Neural progenitor cell (in vitro differentiated cells): ENCODE measurements at regions not wholly inside any gene's neighbourhood (a gene's known extent, or its start where the extent isn't known, plus 50 kb on each side); places are given as distances from the start of the nearest gene placed in this dataset.

Experiments used
- EZH2phosphoT487 ChIP-seq: fragments of 200-600 bp; sonication (generic); IDR thresholded peaks from 2 replicates; pipeline ENCODE4 v1.6.1; 2017; ENCODE audit warnings: antibody characterized with exemption
- TF ChIP-seq, protein P1 (sequence below): fragments of 200-600 bp; sonication (generic); IDR thresholded peaks from 2 replicates; pipeline ENCODE4 v1.5.1; 2017; ENCODE audit warnings: antibody characterized with exemption, mild to moderate bottlenecking

DNA sequence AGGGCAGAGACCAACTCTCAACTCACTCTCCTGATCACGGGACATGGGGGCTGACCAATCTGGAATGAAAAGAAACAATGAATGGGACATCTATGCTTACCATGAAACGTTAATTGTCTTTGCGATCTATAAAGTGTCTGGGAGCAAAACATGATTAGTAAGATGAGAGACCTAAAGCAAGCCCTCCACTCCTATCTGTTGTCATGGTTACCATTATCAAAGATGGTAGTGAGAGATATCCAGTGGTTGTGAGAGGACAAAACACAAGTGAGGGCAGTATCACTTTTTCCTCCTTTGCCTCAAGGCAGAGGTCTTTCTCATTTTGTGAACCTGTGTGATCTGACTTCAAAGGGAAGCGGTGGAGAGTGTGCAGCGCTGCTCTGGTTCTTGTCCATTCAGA is 130.1 kb downstream of the LSM5 start:
- TF ChIP-seq, protein P1, sequence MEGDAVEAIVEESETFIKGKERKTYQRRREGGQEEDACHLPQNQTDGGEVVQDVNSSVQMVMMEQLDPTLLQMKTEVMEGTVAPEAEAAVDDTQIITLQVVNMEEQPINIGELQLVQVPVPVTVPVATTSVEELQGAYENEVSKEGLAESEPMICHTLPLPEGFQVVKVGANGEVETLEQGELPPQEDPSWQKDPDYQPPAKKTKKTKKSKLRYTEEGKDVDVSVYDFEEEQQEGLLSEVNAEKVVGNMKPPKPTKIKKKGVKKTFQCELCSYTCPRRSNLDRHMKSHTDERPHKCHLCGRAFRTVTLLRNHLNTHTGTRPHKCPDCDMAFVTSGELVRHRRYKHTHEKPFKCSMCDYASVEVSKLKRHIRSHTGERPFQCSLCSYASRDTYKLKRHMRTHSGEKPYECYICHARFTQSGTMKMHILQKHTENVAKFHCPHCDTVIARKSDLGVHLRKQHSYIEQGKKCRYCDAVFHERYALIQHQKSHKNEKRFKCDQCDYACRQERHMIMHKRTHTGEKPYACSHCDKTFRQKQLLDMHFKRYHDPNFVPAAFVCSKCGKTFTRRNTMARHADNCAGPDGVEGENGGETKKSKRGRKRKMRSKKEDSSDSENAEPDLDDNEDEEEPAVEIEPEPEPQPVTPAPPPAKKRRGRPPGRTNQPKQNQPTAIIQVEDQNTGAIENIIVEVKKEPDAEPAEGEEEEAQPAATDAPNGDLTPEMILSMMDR, result no peak
- TF ChIP-seq EZH2phosphoT487, result no peak
